CD14-positive monocyte (primary cell): ENCODE measurements at regions not wholly inside any gene's neighbourhood (a gene's known extent, or its start where the extent isn't known, plus 50 kb on each side); places are given as distances from the start of the nearest gene placed in this dataset.

Experiments
- DNase-seq, 3 donors: peaks; one replicate each; pipeline ENCODE4 v3.0.0-alpha.2; 2011 to 2022
- H2AFZ ChIP-seq: 2 replicates; pipeline ENCODE4 v1.6.0; 2012; ENCODE audit warnings: mild to moderate bottlenecking, low read depth, low read length, inconsistent platforms; ENCODE audit not compliant: insufficient read depth, poor library complexity, severe bottlenecking
- H3K27ac ChIP-seq, 2 donors: 1 replicate in 1 of 2; 2 replicates in 1 of 2; pipeline ENCODE4 v1.5.1; 2012 to 2013; ENCODE audit warnings: low read length in 2 of 2, control low read depth in 1 of 2, inconsistent platforms in 1 of 2, low read depth in 1 of 2, mild to moderate bottlenecking in 1 of 2
- H3K27me3 ChIP-seq, 2 donors: one replicate each; pipeline versions ENCODE4 v1.6.0 to v1.6.1; 2011 to 2013; ENCODE audit warnings: low read length in 2 of 2; ENCODE audit not compliant: control insufficient read depth in 2 of 2, insufficient read depth in 2 of 2
- H3K36me3 ChIP-seq, 2 donors: replicated peaks in 1 of 2; 1 replicate in 1 of 2; 2 replicates in 1 of 2; pipeline versions ENCODE4 v1.5.1 to v1.6.1; 2012 to 2013; ENCODE audit warnings: low read length in 2 of 2, control low read depth in 1 of 2, inconsistent platforms in 1 of 2, mild to moderate bottlenecking in 1 of 2; ENCODE audit not compliant: insufficient read depth in 2 of 2, control insufficient read depth in 1 of 2
- H3K4me1 ChIP-seq, 2 donors: 1 replicate in 1 of 2; 2 replicates in 1 of 2; pipeline versions ENCODE4 v1.5.1 to v1.6.1; 2012 to 2013; ENCODE audit warnings: low read length in 2 of 2, control low read depth in 1 of 2, inconsistent platforms in 1 of 2, mild to moderate bottlenecking in 1 of 2, moderate library complexity in 1 of 2; ENCODE audit not compliant: insufficient read depth in 2 of 2, control insufficient read depth in 1 of 2
- H3K4me2 ChIP-seq: replicated peaks from 2 replicates; pipeline ENCODE3; 2012; ENCODE audit warnings: low read length, moderate library complexity, mild to moderate bottlenecking; ENCODE audit not compliant: poor library complexity, severe bottlenecking; ENCODE audit errors: extremely low read depth
- H3K4me3 ChIP-seq, 3 experiments: fragments of 200-600 bp in 1 of 3; sonication (generic) in 1 of 3; replicated peaks in 1 of 3; 1 replicate in 2 of 3; 2 replicates in 1 of 3; pipeline ENCODE4 v1.5.1; 2011 to 2013; ENCODE audit warnings: low read length in 3 of 3, mild to moderate bottlenecking in 3 of 3, control low read depth in 2 of 3, low read depth in 2 of 3, inconsistent platforms in 1 of 3, moderate library complexity in 1 of 3
- H3K79me2 ChIP-seq: 2 replicates; pipeline ENCODE4 v1.6.0; 2012; ENCODE audit warnings: mild to moderate bottlenecking, control low read depth, inconsistent platforms, low read length, moderate library complexity; ENCODE audit not compliant: insufficient read depth
- H3K9ac ChIP-seq: 2 replicates; pipeline ENCODE4 v1.6.0; 2017; ENCODE audit warnings: low read length, mild to moderate bottlenecking; ENCODE audit not compliant: insufficient read depth, poor library complexity, severe bottlenecking
- H3K9me3 ChIP-seq, 2 donors: replicated peaks in 1 of 2; 1 replicate in 1 of 2; 2 replicates in 1 of 2; pipeline versions ENCODE4 v1.5.1 to v1.6.1; 2012 to 2013; ENCODE audit warnings: low read length in 2 of 2, control low read depth in 1 of 2; ENCODE audit not compliant: control insufficient read depth in 1 of 2, insufficient read depth in 1 of 2
- H4K20me1 ChIP-seq: 2 replicates; pipeline ENCODE4 v1.6.0; 2012; ENCODE audit warnings: mild to moderate bottlenecking, low read length, control low read depth, moderate library complexity; ENCODE audit not compliant: insufficient read depth
- H3K27ac Mint-ChIP-seq, 7 donors: one replicate each; pipeline ENCODE4 v1.8.0; 2020; ENCODE audit warnings: mild to moderate bottlenecking in 7 of 7, mixed read lengths in 7 of 7, moderate library complexity in 6 of 7, inconsistent platforms in 2 of 7
- H3K27me3 Mint-ChIP-seq, 3 donors: one replicate each; pipeline ENCODE4 v1.8.0; 2021 to 2022; ENCODE audit warnings: low read depth in 3 of 3, mild to moderate bottlenecking in 3 of 3, mixed read lengths in 3 of 3, moderate library complexity in 3 of 3, inconsistent platforms in 1 of 3
- H3K36me3 Mint-ChIP-seq, 2 donors: one replicate each; pipeline ENCODE4 v1.8.0; 2020; ENCODE audit warnings: mixed read lengths in 2 of 2, inconsistent platforms in 1 of 2, mild to moderate bottlenecking in 1 of 2
- H3K4me1 Mint-ChIP-seq: one replicate; pipeline ENCODE4 v1.8.0; 2020; ENCODE audit warnings: mild to moderate bottlenecking, mixed read lengths
- H3K4me3 Mint-ChIP-seq, 2 donors: one replicate each; pipeline ENCODE4 v1.8.0; 2020; ENCODE audit warnings: mild to moderate bottlenecking in 2 of 2, mixed read lengths in 2 of 2, moderate library complexity in 1 of 2
- H3K9me3 Mint-ChIP-seq, 7 donors: one replicate each; pipeline ENCODE4 v1.8.0; 2020 to 2022; ENCODE audit warnings: mixed read lengths in 7 of 7, mild to moderate bottlenecking in 6 of 7, moderate library complexity in 6 of 7, inconsistent platforms in 2 of 7
- CTCF ChIP-seq: fragments of 200-600 bp; IDR thresholded peaks from one replicate; pipeline ENCODE4 v1.8.0; 2022; ENCODE audit warnings: antibody characterized with exemption, mild to moderate bottlenecking
- WGBS: methylation state at CpG from one replicate; pipeline ENCODE4 v1.1.5; 2013; ENCODE audit warnings: missing lambda C conversion rate; ENCODE audit not compliant: insufficient coverage; 5-methylcytosine and 5-hydroxymethylcytosine counted together
- intact Hi-C, 2 donors: fragments of 100-400 bp; cut with micrococcal nuclease; formaldehyde crosslinking; loops; one replicate each; pipeline versions ENCODE4 v1.15.0 to v1.15.1; 2023

- intact Hi-C loops = no loop called here
- no peak overlapping the region for H3K4me2 ChIP-seq
- no peaks in the 10 kb centered on the region for H3K27me3 Mint-ChIP-seq
- H3K4me1 ChIP-seq = no peaks in the 10 kb centered on the region
- H3K36me3 ChIP-seq = no peaks in the 10 kb centered on the region
- H3K27me3 ChIP-seq = no peaks in the 10 kb centered on the region
- no peak for DNase-seq
- no peak overlapping the region for H2AFZ ChIP-seq
- peaks cover 11% of the 10 kb centered on the region for H3K4me1 Mint-ChIP-seq
- no peak for TF ChIP-seq CTCF
- H4K20me1 ChIP-seq = no peaks in the 10 kb centered on the region
- H3K9me3 ChIP-seq = peaks cover 0 to 6% of the 10 kb centered on the region in 2 donors
- H3K9me3 Mint-ChIP-seq = peaks cover 0 to 6% (median 2%) of the 10 kb centered on the region in 7 donors
- no peak overlapping the region for H3K4me3 ChIP-seq
- H3K4me3 Mint-ChIP-seq = no peak overlapping the region
- no peaks in the 10 kb centered on the region for H3K36me3 Mint-ChIP-seq
- H3K27ac ChIP-seq = no peak overlapping the region
- H3K27ac Mint-ChIP-seq = no peak overlapping the region
- no CpG with 5 or more reads among the region's 1 CpG for WGBS
- H3K79me2 ChIP-seq = no peaks in the 10 kb centered on the region
- H3K9ac ChIP-seq = no peak overlapping the region
These were observed 255.1 kb downstream of the SPRY1 start for GRCh38 chr4:123651536-123652180.

DNA sequence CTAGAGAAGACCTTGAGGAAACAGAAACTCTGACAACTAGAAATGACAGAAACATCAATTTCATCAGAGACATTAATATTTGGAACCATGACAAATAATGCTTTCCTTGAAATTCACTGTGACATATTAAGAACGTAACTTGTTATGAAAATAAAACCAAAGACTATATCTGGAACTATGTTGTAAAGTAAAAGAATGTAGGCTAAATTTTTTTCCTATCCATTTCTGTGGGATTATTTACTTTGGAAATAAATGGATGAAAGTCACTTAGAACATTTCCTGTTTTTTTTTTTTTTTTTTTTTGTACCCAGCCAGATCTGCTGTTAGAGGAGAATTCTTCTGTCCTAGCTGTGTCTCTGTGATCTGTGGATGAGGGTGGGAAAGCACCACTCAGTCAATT, 255.9 kb downstream of the SPRY1 start:
- peaks cover 0 to 9% (median 2%) of the 10 kb centered on the region in 7 donors for H3K9me3 Mint-ChIP-seq

More for the DNA sequence above, 255.9 kb downstream of the SPRY1 start:
- Histone ChIP-seq H3K4me1 (no peaks in the 10 kb centered on the region), H3K36me3 (no peaks in the 10 kb centered on the region), H3K4me2 (no peak overlapping the region), H3K4me3 (no peak overlapping the region), H4K20me1 (no peaks in the 10 kb centered on the region), H3K9ac (no peak overlapping the region), H3K27me3 (no peaks in the 10 kb centered on the region), H3K79me2 (no peaks in the 10 kb centered on the region), H3K9me3 (peaks cover 0 to 7% of the 10 kb centered on the region in 2 donors), H3K27ac (no peak overlapping the region), H2AFZ (no peak overlapping the region)
- TF ChIP-seq CTCF = no peak
- Mint-ChIP-seq H3K4me3 (no peak overlapping the region), H3K27ac (no peak overlapping the region), H3K4me1 (peaks cover 14% of the 10 kb centered on the region), H3K27me3 (peaks cover 0 to 3% (median 0%) of the 10 kb centered on the region in 3 donors), H3K36me3 (no peaks in the 10 kb centered on the region)
- no CpG with 5 or more reads among the region's 1 CpG for WGBS
- no peak for DNase-seq
- intact Hi-C loops = no loop called here
